Thymus (tissue), 11 donors: ENCODE measurements at regions not wholly inside any gene's neighbourhood (a gene's known extent, or its start where the extent isn't known, plus 50 kb on each side); places are given as distances from the start of the nearest gene placed in this dataset.

Source experiments
- DNase-seq, 9 donors: peaks; one replicate each; pipeline ENCODE4 v3.0.0-alpha.2; 2013; ENCODE audit warnings: low spot score in 9 of 9, low read depth in 6 of 9, missing footprints in 1 of 9
- H3K27ac ChIP-seq, 2 donors: one replicate each; pipeline ENCODE4 v1.5.1; 2013; ENCODE audit warnings: control low read depth in 1 of 2, low read depth in 1 of 2, low read length in 1 of 2, mild to moderate bottlenecking in 1 of 2, moderate library complexity in 1 of 2
- H3K27me3 ChIP-seq, 2 donors: one replicate each; pipeline ENCODE4 v1.5.1; 2013; ENCODE audit warnings: low read length in 1 of 2; ENCODE audit not compliant: control insufficient read depth in 2 of 2, insufficient read depth in 1 of 2
- H3K36me3 ChIP-seq, 2 donors: one replicate each; pipeline ENCODE4 v1.5.1; 2013; ENCODE audit warnings: low read length in 1 of 2, mild to moderate bottlenecking in 1 of 2, moderate library complexity in 1 of 2; ENCODE audit not compliant: control insufficient read depth in 2 of 2, insufficient read depth in 2 of 2
- H3K4me1 ChIP-seq, 2 donors: one replicate each; pipeline ENCODE4 v1.5.1; 2013; ENCODE audit warnings: low read length in 2 of 2; ENCODE audit not compliant: control insufficient read depth in 2 of 2, insufficient read depth in 2 of 2
- H3K4me3 ChIP-seq, 2 donors: one replicate each; pipeline ENCODE4 v1.5.1; 2013; ENCODE audit warnings: low read length in 2 of 2, control low read depth in 1 of 2, mild to moderate bottlenecking in 1 of 2
- H3K9me3 ChIP-seq, 2 donors: one replicate each; pipeline ENCODE4 v1.5.1; 2013; ENCODE audit warnings: low read length in 1 of 2, mild to moderate bottlenecking in 1 of 2; ENCODE audit not compliant: control insufficient read depth in 2 of 2, insufficient read depth in 1 of 2
- WGBS: extraction: QIAGEN DNeasy Blood & Tissue Kit; methylation state at CpG from one replicate; pipeline ENCODE4 v1.1.7; 2013; 5-methylcytosine and 5-hydroxymethylcytosine counted together
- donor health status: healthy.

GRCh38 chr3:73677336-73678024 is 52.7 kb upstream of the PDZRN3 start:
- H3K27me3 ChIP-seq: no peaks in the 10 kb centered on the region
- H3K4me3 ChIP-seq: no peak overlapping the region
- no peak for DNase-seq
- no peaks in the 10 kb centered on the region for H3K4me1 ChIP-seq
- WGBS: 92% methylated on average over 7 of the region's 7 CpGs
- H3K9me3 ChIP-seq: no peaks in the 10 kb centered on the region
- no peaks in the 10 kb centered on the region for H3K36me3 ChIP-seq
- no peak overlapping the region for H3K27ac ChIP-seq
